GM18508 (cell line): ENCODE measurements at regions not wholly inside any gene's neighbourhood (a gene's known extent, or its start where the extent isn't known, plus 50 kb on each side); places are given as distances from the start of the nearest gene placed in this dataset.
"Not testable (repeated sequence)": the region's sequence is repeated elsewhere in the genome, so short reads cannot be mapped to it uniquely, and the experiment has no call there.

Source experiments
- ATAC-seq: cut with Tn5 transposase; IDR thresholded peaks from one replicate; pipeline ENCODE4 v1.9.1; 2021; ENCODE audit warnings: moderate number of reproducible peaks; ENCODE audit not compliant: insufficient read depth, unreplicated experiment

DNA sequence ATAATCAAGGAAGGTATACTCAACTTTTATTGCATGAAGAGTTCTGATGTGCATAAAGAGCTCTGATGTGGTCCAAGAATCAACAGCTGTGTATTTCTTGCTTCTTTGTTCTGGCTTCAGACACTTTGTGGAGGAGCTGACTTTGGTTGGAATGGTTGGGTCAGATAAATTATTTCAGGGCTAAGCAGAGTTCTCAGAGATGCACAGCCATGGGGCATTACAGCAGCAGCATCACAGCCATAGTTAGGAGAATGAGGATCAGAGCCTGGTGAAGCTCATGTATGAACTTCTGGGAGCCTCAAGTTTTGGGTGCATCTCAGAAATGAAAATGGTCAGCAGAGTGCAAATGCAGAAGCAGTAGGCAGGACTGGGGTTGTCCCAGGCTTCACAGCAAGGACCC lies 267.4 kb upstream of the RUNX1 start:
- no peak for ATAC-seq

- no peak for ATAC-seq
Observed at GRCh38 chr21:35314857-35315582, 265.9 kb upstream of the RUNX1 start.

GRCh38 chr21:35311985-35312384 lies 262.9 kb upstream of the RUNX1 start:
- ATAC-seq = no peak

GRCh38 chr21:35309316-35309715 lies 260.2 kb upstream of the RUNX1 start:
- no peak for ATAC-seq

DNA sequence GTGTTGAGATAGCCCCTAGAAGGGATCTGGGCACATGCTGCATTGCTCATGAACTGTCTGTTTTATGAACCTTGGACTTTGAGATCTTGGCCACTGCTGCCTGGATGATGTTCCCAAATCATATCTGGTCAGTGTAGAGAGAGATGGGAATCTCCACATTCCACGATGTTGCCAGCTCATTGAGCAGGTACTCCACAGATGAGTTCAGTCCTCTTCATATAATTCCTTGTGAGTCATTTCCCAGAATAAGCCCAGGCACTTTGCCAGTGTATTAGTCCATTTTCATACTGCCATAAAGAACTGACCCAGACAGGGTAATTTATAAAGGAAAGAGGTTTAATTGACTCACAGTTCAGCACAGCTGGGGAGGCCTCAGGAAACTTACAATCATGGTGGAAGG lies 254.0 kb upstream of the RUNX1 start:
- ATAC-seq = no peak

- ATAC-seq = no peak
Observed at GRCh38 chr21:35298757-35299156, 249.7 kb upstream of the RUNX1 start.

- no peak for ATAC-seq
Observed at GRCh38 chr21:35297665-35298064, 248.6 kb upstream of the RUNX1 start.

DNA sequence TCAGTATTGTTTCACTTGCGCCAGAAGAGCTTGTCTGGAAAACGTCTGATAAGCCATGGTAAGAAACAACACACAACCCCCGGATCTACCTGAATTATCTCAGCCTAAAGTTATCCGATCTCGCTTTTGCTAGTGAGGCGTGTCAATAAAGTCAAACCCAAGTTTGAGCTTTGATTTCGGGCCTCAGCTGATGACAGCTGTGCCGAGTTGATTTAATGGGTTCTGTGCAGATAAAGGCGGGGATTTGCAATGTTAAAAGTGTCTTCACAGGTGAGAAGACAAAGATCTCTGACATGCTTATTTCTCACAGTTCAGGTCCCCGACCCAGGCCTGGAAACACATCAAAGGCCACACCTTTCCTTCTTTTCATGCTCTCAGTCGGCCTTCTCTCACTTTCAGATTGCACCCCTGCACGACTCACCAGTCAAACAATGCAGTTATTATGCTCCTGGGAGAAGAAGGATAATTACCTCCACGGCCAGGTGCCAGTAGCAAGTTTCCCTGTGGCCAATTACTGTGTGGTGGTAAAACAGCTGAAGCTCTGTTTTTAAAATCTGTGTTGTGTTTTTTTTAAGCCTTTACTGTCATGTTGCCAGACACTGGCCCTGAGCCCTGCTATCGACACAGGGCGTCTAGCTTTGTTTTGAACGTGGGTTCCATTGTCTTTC lies 245.3 kb upstream of the RUNX1 start:
- no peak for ATAC-seq

DNA sequence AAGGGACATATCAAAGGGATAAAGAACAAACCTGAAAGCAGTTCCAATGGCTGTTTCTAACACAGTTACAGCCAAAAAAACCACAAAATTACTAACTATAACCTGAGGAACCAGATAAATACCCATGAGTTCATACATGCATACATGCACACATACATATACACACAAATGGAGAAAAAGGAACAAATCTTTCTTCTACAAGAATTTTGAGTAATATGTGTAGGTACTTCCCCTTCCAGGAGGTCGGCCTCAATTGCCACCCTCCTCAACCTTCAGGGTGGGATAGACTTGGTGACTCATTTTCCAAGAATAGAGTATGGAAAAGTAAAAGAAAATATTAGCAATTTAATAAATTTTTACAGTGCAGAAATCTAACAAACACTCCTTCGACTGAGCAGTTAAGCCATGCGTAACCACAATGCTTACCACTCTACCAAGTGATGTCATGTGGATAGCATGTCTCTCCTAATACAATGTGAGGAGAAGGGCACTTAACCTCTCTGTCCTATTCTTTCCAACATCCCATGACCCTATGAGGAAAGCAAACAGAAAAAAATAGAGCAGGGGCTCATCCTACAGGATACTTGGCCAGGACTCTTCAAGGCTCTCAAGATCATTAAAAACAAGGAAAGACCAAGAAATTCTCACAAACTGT lies 243.0 kb upstream of the RUNX1 start:
- ATAC-seq = no peak

DNA sequence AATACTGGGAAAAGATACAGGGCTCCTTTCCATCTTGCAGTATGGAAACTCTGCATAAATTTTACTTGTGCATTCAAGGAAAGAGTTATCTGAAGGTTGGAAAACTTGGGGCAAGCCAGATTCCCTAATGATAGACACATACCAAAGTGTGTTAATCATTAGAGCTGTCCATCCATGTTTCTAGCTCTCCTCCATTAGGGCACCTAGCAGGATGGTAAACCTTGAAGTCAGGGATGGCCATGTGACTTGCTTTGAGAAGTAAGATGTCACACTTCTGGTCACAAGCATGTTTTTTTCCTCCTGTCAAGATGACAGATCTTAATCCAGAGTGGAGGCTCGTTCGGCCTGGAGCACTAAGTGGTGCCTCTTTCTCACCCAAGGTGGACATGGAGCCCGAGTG lies 241.9 kb upstream of the RUNX1 start:
- no peak for ATAC-seq

- no peak for ATAC-seq
Observed at GRCh38 chr21:35288238-35288637, 239.1 kb upstream of the RUNX1 start.

DNA sequence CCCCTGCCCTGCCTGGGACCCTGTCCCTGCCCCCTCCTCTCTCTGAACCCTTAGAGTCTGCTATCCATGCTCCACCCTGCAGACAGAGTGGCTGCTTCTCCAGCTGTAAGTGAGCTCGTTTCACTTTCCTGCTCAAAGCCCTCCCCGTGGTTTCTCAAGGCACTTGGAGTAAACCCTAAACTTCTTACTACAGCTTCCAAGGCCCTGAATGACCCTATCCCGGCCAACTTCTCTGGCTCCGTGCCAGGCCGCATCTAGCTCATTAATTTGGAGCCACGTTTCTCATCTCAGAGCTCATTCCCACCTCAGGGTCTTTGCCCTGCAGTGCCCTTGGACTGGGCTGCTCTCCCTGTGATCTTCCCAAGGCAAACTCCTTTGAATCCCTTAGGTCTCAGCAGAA lies 235.1 kb upstream of the RUNX1 start:
- ATAC-seq = no peak

GRCh38 chr21:35282944-35283343 lies 233.8 kb upstream of the RUNX1 start:
- no peak for ATAC-seq

DNA sequence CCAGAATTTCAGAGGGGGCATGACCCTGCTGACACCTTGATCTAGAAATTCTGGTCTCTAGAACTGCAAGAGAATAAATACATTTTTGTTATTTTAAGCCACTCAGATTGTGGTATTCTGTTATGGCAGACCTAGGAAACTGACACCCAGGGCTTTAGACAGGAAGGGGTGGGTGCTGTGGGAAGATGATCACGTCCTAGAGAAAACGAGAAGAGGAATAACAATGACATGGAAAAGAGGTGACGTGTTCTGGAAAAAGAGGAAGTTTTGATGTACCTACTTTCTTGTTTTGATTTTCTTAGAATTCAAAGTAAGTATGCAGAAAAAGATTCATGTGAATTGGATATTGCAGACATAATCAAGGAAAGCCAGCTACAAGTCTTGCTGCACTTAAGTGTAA lies 232.9 kb upstream of the RUNX1 start:
- no peak for ATAC-seq

GRCh38 chr21:35280231-35280630 lies 231.1 kb upstream of the RUNX1 start:
- ATAC-seq = no peak

- ATAC-seq = no peak
Observed at GRCh38 chr21:35275776-35276175, 226.7 kb upstream of the RUNX1 start.

DNA sequence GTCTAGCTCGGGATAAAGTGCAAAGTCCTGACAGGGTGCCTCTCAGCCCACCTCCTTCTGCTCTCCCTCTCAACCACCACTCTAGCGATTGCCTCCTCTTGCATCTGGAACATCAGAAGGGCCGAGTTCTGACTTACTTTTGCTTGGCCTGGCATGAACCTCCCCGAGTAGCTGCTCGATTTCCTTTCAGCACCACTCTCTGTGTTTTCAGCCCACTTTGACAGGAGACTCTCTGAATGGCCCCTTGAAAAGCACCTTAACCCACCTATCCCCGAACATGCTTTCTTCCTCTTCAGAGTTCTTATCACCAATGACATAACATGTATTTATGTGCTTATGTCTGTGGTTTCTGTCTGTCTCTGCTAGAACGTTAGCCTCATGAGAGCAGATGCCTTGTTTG lies 225.8 kb upstream of the RUNX1 start:
- no peak for ATAC-seq

- no peak for ATAC-seq
Observed at GRCh38 chr21:35274090-35274489, 225.0 kb upstream of the RUNX1 start.

- no peak for ATAC-seq
Observed at GRCh38 chr21:35273333-35273732, 224.2 kb upstream of the RUNX1 start.

DNA sequence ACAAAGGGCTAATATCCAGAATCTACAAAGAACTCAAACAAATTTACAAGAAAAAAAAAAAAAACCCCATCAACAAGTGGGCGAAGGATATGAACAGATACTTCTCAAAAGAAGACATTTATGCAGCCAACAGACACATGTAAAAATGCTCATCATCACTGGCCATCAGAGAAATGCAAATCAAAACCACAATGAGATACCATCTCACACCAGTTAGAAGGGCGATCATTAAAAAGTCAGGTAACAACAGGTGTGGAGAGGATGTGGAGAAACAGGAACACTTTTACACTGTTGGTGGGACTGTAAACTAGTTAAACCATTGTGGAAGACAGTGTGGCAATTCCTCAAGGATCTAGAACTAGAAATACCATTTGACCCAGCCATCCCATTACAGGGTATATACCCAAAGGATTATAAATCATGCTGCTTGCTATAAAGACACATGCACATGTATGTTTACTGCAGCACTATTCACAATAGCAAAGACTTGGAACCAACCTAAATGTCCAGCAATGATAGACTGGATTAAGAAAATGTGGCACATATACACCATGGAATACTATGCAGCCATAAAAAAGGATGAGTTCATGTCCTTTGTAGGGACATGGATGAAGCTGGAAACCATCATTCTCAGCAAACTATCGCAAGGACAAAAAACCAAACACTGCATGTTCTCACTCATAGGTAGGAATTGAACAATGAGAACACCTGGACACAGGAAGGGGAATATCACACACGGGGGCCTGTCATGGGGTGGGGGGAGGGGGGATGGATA lies 222.4 kb upstream of the RUNX1 start:
- not testable (repeated sequence) for ATAC-seq

- ATAC-seq = no peak
Observed at GRCh38 chr21:35268817-35269216, 219.7 kb upstream of the RUNX1 start.
